GM06990 (cell line): ENCODE measurements at regions not wholly inside any gene's neighbourhood (a gene's known extent, or its start where the extent isn't known, plus 50 kb on each side); places are given as distances from the start of the nearest gene placed in this dataset.

Experiments used
- DNase-seq: peaks from one replicate; pipeline ENCODE4 v3.0.0-alpha.2; 2011; ENCODE audit not compliant: insufficient read length; ENCODE audit errors: extremely low read depth
- H3K27me3 ChIP-seq: replicated peaks from 2 replicates; pipeline ENCODE4 v1.6.0; 2011; ENCODE audit warnings: low read length; ENCODE audit not compliant: control insufficient read depth, insufficient read depth
- H3K36me3 ChIP-seq: 2 replicates; pipeline ENCODE4 v1.5.1; 2011; ENCODE audit warnings: low read length; ENCODE audit not compliant: control insufficient read depth, insufficient read depth
- H3K4me3 ChIP-seq: replicated peaks from 2 replicates; pipeline ENCODE4 v1.5.1; 2011; ENCODE audit warnings: low read depth, mild to moderate bottlenecking, control low read depth, low read length
- CTCF ChIP-seq: IDR thresholded peaks from 2 replicates; pipeline ENCODE4 v1.5.1; 2011; ENCODE audit warnings: low read length, control low read depth, mild to moderate bottlenecking, inconsistent platforms; ENCODE audit not compliant: insufficient read depth, poor library complexity, severe bottlenecking

- Histone ChIP-seq H3K4me3 (no peak overlapping the region), H3K27me3 (no peaks in the 10 kb centered on the region; the same call in 1 of the 2 replicates), H3K36me3 (no peaks in the 10 kb centered on the region)
- DNase-seq: no peak
- no peak for TF ChIP-seq CTCF
Observed at GRCh38 chr18:50468807-50469206, 91.1 kb upstream of the MAPK4 start.

GRCh38 chr18:50469380-50469781, 90.5 kb upstream of the MAPK4 start:
- Histone ChIP-seq H3K27me3 (no peaks in the 10 kb centered on the region; the same call in none of the 2 replicates), H3K36me3 (no peaks in the 10 kb centered on the region), H3K4me3 (no peak overlapping the region)
- no peak for DNase-seq
- no peak for TF ChIP-seq CTCF

DNA sequence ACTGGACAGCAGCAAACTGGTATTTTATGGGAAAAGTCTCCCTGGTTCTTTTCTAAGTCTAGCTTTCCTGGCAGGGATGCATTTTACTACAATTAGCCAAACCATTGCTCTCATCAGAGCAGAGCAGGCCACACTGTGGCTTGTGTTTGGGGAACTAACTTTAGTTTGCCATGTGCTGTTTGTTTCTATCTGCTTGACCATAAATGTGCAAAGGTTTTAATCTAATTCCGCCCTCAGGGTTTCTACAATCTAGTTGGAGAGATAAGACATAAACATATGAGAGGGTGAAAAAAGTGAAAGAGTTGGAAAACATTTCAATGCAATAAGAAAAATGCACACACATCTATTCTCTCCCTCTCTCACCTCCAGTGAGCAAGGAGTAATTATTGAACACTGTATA, 86.9 kb upstream of the MAPK4 start:
- no peak overlapping the region for H3K4me3 ChIP-seq
- DNase-seq: no peak
- no peaks in the 10 kb centered on the region for H3K36me3 ChIP-seq
- no peaks in the 10 kb centered on the region; the same call in none of the 2 replicates for H3K27me3 ChIP-seq
- TF ChIP-seq CTCF: no peak

DNA sequence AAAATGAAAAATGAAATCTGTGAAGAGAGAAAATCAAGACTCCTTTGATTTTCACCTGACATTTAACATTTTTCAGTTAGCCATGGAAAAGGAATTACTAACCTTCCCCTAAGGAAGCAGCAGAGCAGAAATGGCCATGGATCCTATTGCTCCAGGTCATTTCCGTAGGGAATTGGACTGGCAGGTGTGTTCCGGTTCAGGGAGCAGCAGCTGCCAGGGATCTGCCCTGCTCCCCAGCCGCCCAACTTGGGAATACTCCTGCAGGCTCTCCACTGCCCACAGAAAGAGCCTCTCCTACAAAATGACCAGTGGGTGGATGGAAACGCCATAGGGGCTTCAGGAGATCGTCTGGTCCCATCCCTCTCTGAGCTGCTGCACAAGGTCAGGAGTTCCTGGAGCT, 86.0 kb upstream of the MAPK4 start:
- H3K4me3 ChIP-seq: no peak overlapping the region
- H3K27me3 ChIP-seq: no peaks in the 10 kb centered on the region; the same call in none of the 2 replicates
- no peak for TF ChIP-seq CTCF
- H3K36me3 ChIP-seq: no peaks in the 10 kb centered on the region
- DNase-seq: no peak

DNA sequence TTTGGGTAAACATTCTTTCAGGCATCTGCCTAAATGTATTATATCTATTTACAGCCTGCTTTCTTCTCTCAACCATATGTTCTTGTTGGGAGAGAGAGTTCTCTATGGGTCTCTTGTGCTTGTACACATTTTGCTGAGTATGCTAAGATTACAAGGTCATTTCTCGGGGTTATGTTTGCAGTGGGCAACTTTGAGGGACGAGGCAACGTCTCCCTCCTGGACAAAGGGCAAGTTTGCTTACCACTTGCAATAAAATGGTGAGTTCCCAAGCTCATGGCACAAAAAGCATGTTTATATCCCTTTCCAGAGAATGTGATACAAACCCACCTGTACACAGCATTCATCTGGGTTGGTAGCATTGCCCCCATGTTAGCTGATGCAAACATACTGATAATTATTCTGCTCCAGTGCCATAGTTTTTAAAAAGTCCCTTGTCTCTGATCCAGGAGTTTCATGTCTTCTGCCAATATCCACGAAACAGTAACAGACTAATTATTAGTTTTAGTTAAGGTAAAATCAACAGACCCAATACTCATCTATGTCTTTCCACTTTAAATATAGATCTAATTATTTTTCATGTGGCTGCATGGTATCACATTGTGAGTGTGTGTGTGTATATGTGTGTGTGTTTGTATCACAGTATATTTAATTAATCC, 84.2 kb upstream of the MAPK4 start:
- TF ChIP-seq CTCF: no peak
- H3K27me3 ChIP-seq: no peaks in the 10 kb centered on the region; the same call in none of the 2 replicates
- no peak for DNase-seq
- no peaks in the 10 kb centered on the region for H3K36me3 ChIP-seq
- no peak overlapping the region for H3K4me3 ChIP-seq

- TF ChIP-seq CTCF: no peak
- H3K27me3 ChIP-seq: no peaks in the 10 kb centered on the region
- no peak for DNase-seq
- H3K36me3 ChIP-seq: no peaks in the 10 kb centered on the region
- H3K4me3 ChIP-seq: no peak overlapping the region
Observed at GRCh38 chr18:50492097-50492496, 67.8 kb upstream of the MAPK4 start.
